Panc1 (cell line): ENCODE measurements at regions not wholly inside any gene's neighbourhood (a gene's known extent, or its start where the extent isn't known, plus 50 kb on each side); places are given as distances from the start of the nearest gene placed in this dataset.

ENCODE experiments used
- POLR2AphosphoS5 ChIP-seq: IDR thresholded peaks from 2 replicates; pipeline ENCODE4 v1.6.1; 2012; ENCODE audit warnings: mild to moderate bottlenecking, low read depth, low read length, moderate library complexity
- SIN3A ChIP-seq: IDR thresholded peaks from 2 replicates; pipeline ENCODE4 v1.6.1; 2012; ENCODE audit warnings: low read depth, mild to moderate bottlenecking, low read length, moderate library complexity, borderline replicate concordance; ENCODE audit not compliant: insufficient read depth
- TCF7L2 ChIP-seq: IDR thresholded peaks from 2 replicates; pipeline ENCODE4 v1.6.1; 2011; ENCODE audit warnings: mild to moderate bottlenecking, low read depth, low read length, inconsistent platforms
- TF ChIP-seq, protein P1 (sequence below): fragments of 450-650 bp; IDR thresholded peaks from 2 replicates; pipeline ENCODE4 v1.5.1; 2017; ENCODE audit warnings: mild to moderate bottlenecking
- TF ChIP-seq, protein P2 (sequence below), 2 experiments: IDR thresholded peaks; 2 replicates each; pipeline ENCODE4 v1.6.1; 2011 to 2012; ENCODE audit warnings: low read depth in 2 of 2, control low read depth in 1 of 2, low read length in 1 of 2, mild to moderate bottlenecking in 1 of 2, moderate library complexity in 1 of 2; ENCODE audit not compliant: insufficient read depth in 1 of 2

DNA sequence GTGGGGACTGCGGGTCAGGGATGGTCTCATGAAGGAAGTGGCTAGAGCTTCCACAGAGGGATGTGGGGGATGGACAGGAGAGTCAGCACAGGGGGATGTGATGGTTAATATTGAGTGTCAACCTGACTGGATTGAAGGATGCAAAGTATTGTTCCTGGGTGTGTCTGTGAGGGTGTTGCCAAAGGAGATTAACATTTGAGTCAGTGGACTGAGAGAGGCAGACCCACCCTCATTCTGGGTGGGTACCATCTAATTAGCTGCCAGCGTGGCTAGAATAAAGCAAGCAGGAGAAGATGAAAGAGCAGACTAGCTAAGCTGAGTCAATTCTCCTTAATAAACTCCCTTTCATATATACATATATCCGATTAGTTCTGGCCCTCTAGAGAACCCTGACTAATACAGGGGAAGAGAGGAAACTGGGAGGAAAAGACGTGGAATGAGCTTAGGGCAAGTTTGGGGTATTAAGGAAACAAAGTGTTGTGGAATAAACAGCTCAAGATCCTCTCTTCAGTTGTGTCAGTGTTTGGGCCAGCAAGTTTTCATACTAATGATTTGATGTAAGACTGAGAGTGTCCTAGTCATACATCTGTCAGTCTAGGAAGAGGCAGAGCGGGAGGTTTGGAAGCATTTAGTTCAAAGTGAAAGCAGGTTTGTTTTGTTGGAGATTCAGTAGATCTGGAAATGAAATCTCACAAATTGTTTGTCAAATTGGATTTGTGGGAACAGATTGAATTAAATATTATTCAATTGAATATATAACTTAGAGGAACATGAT is 135.2 kb upstream of the NT5C1B start:
- TF ChIP-seq, protein P1, sequence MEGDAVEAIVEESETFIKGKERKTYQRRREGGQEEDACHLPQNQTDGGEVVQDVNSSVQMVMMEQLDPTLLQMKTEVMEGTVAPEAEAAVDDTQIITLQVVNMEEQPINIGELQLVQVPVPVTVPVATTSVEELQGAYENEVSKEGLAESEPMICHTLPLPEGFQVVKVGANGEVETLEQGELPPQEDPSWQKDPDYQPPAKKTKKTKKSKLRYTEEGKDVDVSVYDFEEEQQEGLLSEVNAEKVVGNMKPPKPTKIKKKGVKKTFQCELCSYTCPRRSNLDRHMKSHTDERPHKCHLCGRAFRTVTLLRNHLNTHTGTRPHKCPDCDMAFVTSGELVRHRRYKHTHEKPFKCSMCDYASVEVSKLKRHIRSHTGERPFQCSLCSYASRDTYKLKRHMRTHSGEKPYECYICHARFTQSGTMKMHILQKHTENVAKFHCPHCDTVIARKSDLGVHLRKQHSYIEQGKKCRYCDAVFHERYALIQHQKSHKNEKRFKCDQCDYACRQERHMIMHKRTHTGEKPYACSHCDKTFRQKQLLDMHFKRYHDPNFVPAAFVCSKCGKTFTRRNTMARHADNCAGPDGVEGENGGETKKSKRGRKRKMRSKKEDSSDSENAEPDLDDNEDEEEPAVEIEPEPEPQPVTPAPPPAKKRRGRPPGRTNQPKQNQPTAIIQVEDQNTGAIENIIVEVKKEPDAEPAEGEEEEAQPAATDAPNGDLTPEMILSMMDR: no peak
- TF ChIP-seq TCF7L2: no peak
- TF ChIP-seq, protein P2, sequence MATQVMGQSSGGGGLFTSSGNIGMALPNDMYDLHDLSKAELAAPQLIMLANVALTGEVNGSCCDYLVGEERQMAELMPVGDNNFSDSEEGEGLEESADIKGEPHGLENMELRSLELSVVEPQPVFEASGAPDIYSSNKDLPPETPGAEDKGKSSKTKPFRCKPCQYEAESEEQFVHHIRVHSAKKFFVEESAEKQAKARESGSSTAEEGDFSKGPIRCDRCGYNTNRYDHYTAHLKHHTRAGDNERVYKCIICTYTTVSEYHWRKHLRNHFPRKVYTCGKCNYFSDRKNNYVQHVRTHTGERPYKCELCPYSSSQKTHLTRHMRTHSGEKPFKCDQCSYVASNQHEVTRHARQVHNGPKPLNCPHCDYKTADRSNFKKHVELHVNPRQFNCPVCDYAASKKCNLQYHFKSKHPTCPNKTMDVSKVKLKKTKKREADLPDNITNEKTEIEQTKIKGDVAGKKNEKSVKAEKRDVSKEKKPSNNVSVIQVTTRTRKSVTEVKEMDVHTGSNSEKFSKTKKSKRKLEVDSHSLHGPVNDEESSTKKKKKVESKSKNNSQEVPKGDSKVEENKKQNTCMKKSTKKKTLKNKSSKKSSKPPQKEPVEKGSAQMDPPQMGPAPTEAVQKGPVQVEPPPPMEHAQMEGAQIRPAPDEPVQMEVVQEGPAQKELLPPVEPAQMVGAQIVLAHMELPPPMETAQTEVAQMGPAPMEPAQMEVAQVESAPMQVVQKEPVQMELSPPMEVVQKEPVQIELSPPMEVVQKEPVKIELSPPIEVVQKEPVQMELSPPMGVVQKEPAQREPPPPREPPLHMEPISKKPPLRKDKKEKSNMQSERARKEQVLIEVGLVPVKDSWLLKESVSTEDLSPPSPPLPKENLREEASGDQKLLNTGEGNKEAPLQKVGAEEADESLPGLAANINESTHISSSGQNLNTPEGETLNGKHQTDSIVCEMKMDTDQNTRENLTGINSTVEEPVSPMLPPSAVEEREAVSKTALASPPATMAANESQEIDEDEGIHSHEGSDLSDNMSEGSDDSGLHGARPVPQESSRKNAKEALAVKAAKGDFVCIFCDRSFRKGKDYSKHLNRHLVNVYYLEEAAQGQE (IDR thresholded peaks at IDR 0.05; ENCODE audit: insufficient read depth in 1 of 2, low read depth in 2 of 2, low read length in 1 of 2): no peak
- TF ChIP-seq POLR2AphosphoS5: no peak
- no peak for TF ChIP-seq SIN3A
